AG04450 (cell line): ENCODE measurements at regions not wholly inside any gene's neighbourhood (a gene's known extent, or its start where the extent isn't known, plus 50 kb on each side); places are given as distances from the start of the nearest gene placed in this dataset.

Experiments
- CTCF ChIA-PET: fragments of 300-600, 350-600 bp; formaldehyde crosslinking; extraction: SDS; loops from one replicate; lab custom pipeline; 2022; ENCODE audit warnings: antibody characterized with exemption, inconsistent platforms; lab: Charles Lee
- POLR2A ChIA-PET: fragments of 350-600 bp; formaldehyde crosslinking; extraction: SDS; loops from one replicate; lab custom pipeline; 2021; ENCODE audit warnings: antibody characterized with exemption, inconsistent platforms; lab: Yijun Ruan, JAX
- DNase-seq: peaks from one replicate; pipeline ENCODE4 v3.0.0-alpha.2; 2011; ENCODE audit warnings: low read depth, low spot score
- H3K27ac ChIP-seq: one replicate; pipeline ENCODE4 v1.5.1; 2012; ENCODE audit warnings: low read depth, low read length, control low read depth
- H3K27me3 ChIP-seq: one replicate; pipeline ENCODE4 v1.6.0; 2012; ENCODE audit warnings: low read length; ENCODE audit not compliant: control insufficient read depth, insufficient read depth
- H3K4me3 ChIP-seq: 2 replicates; pipeline ENCODE4 v1.5.1; 2011; ENCODE audit warnings: mild to moderate bottlenecking, low read depth, low read length, control low read depth
- H3K9me3 ChIP-seq: 2 replicates; pipeline ENCODE4 v1.5.1; 2012; ENCODE audit warnings: low read length; ENCODE audit not compliant: control insufficient read depth, insufficient read depth
- CTCF ChIP-seq: IDR thresholded peaks from 2 replicates; pipeline ENCODE4 v1.5.1; 2011; ENCODE audit warnings: low read depth, low read length, control low read depth, inconsistent platforms

- ChIA-PET POLR2A (no interaction called here), CTCF (no interaction called here)
- Histone ChIP-seq H3K9me3 (no peaks in the 10 kb centered on the region), H3K27ac (no peak overlapping the region), H3K27me3 (no peaks in the 10 kb centered on the region), H3K4me3 (no peak overlapping the region)
- TF ChIP-seq CTCF, result no peak
- DNase-seq, result no peak
Measured at GRCh38 chr16:59154295-59154694, 420.2 kb upstream of the GOT2 start.

- ChIA-PET CTCF (no interaction called here), POLR2A (no interaction called here)
- no peak overlapping the region for H3K4me3 ChIP-seq
- no peaks in the 10 kb centered on the region; the same call in 1 of the 2 replicates for H3K9me3 ChIP-seq
- H3K27me3 ChIP-seq, result no peaks in the 10 kb centered on the region
- H3K27ac ChIP-seq, result no peak overlapping the region
- TF ChIP-seq CTCF, result no peak
- DNase-seq, result no peak
Measured at GRCh38 chr16:59148769-59149155, 414.6 kb upstream of the GOT2 start.

- DNase-seq, result no peak
- Histone ChIP-seq H3K27me3 (no peaks in the 10 kb centered on the region), H3K4me3 (no peak overlapping the region), H3K9me3 (no peaks in the 10 kb centered on the region; the same call in 1 of the 2 replicates), H3K27ac (no peak overlapping the region)
- CTCF ChIA-PET, result no interaction called here
- POLR2A ChIA-PET, result no interaction called here
- no peak for TF ChIP-seq CTCF
Measured at GRCh38 chr16:59148056-59148768, 414.1 kb upstream of the GOT2 start.

- Histone ChIP-seq H3K27me3 (no peaks in the 10 kb centered on the region), H3K27ac (no peak overlapping the region), H3K9me3 (no peaks in the 10 kb centered on the region; the same call in none of the 2 replicates), H3K4me3 (no peak overlapping the region)
- no peak for DNase-seq
- CTCF ChIA-PET, result no interaction called here
- TF ChIP-seq CTCF, result no peak
- POLR2A ChIA-PET, result no interaction called here
Measured at GRCh38 chr16:59146140-59146539, 412.0 kb upstream of the GOT2 start.

- ChIA-PET CTCF (no interaction called here), POLR2A (no interaction called here)
- DNase-seq, result no peak
- no peaks in the 10 kb centered on the region; the same call in none of the 2 replicates for H3K9me3 ChIP-seq
- no peaks in the 10 kb centered on the region for H3K27me3 ChIP-seq
- H3K4me3 ChIP-seq, result no peak overlapping the region
- no peak overlapping the region for H3K27ac ChIP-seq
- TF ChIP-seq CTCF, result no peak
Measured at GRCh38 chr16:59144841-59145240, 410.7 kb upstream of the GOT2 start.
